NCI-H146 (cell line): ENCODE measurements at regions not wholly inside any gene's neighbourhood (a gene's known extent, or its start where the extent isn't known, plus 50 kb on each side); places are given as distances from the start of the nearest gene placed in this dataset.

Experiments used
- DNase-seq: peaks from one replicate; lab custom pipeline; 2025; lab: John Stamatoyannopoulos, UW

- DNase-seq, result no peak
Measured at GRCh38 chr5:89407054-89407453, 524.1 kb upstream of the MEF2C start.

- DNase-seq, result no peak
Measured at GRCh38 chr5:89401659-89402058, 518.7 kb upstream of the MEF2C start.

GRCh38 chr5:89401012-89401411, 518.0 kb upstream of the MEF2C start:
- DNase-seq, result no peak

GRCh38 chr5:89399548-89399947, 516.6 kb upstream of the MEF2C start:
- no peak for DNase-seq

- no peak for DNase-seq
Measured at GRCh38 chr5:89397096-89397495, 514.1 kb upstream of the MEF2C start.

GRCh38 chr5:89396278-89396954, 513.4 kb upstream of the MEF2C start:
- no peak for DNase-seq

- DNase-seq, result no peak
Measured at GRCh38 chr5:89395111-89395510, 512.1 kb upstream of the MEF2C start.

GRCh38 chr5:89388872-89389271, 505.9 kb upstream of the MEF2C start:
- no peak for DNase-seq

GRCh38 chr5:89384391-89384790, 501.4 kb upstream of the MEF2C start:
- DNase-seq, result no peak

GRCh38 chr5:89380635-89381034, 497.7 kb upstream of the MEF2C start:
- no peak for DNase-seq

GRCh38 chr5:89377767-89378455, 494.9 kb upstream of the MEF2C start:
- DNase-seq, result no peak

GRCh38 chr5:89374818-89375521, 492.0 kb upstream of the MEF2C start:
- peak; percentile 48 for DNase-seq

GRCh38 chr5:89374144-89374784, 491.3 kb upstream of the MEF2C start:
- peak; percentile 91 for DNase-seq

GRCh38 chr5:89372176-89372575, 489.2 kb upstream of the MEF2C start:
- no peak for DNase-seq

GRCh38 chr5:89371646-89372045, 488.7 kb upstream of the MEF2C start:
- DNase-seq, result no peak

- DNase-seq, result no peak
Measured at GRCh38 chr5:89359046-89359445, 476.1 kb upstream of the MEF2C start.

GRCh38 chr5:89353837-89354551, 471.0 kb upstream of the MEF2C start:
- DNase-seq, result no peak

GRCh38 chr5:89351975-89352374, 469.0 kb upstream of the MEF2C start:
- no peak for DNase-seq

- DNase-seq, result no peak
Measured at GRCh38 chr5:89351222-89351621, 468.2 kb upstream of the MEF2C start.

GRCh38 chr5:89350684-89351083, 467.7 kb upstream of the MEF2C start:
- DNase-seq, result no peak

- peak; percentile 2 for DNase-seq
Measured at GRCh38 chr5:89349246-89349980, 466.4 kb upstream of the MEF2C start.
